HL-60 (cell line): ENCODE measurements at regions not wholly inside any gene's neighbourhood (a gene's known extent, or its start where the extent isn't known, plus 50 kb on each side); places are given as distances from the start of the nearest gene placed in this dataset.
"Not testable (repeated sequence)": the region's sequence is repeated elsewhere in the genome, so short reads cannot be mapped to it uniquely, and the experiment has no call there.

Source experiments
- DNase-seq, 2 experiments: peaks; one replicate each; pipeline ENCODE4 v3.0.0-alpha.2; 2010 to 2020; ENCODE audit warnings: low read depth in 1 of 2, low spot score in 1 of 2
- H3K27ac ChIP-seq: fragments of 250-450 bp; sonication (Bioruptor Pico); replicated peaks from 2 replicates; pipeline ENCODE4 v1.5.1; 2020; ENCODE audit warnings: mild to moderate bottlenecking, moderate library complexity
- H3K27me3 ChIP-seq: fragments of 250-450 bp; sonication (Bioruptor Pico); 2 replicates; pipeline ENCODE4 v1.5.1; 2021; ENCODE audit warnings: mild to moderate bottlenecking, moderate library complexity; ENCODE audit not compliant: insufficient read depth, poor library complexity, severe bottlenecking
- H3K4me3 ChIP-seq: replicated peaks from 2 replicates; pipeline ENCODE4 v1.5.1; 2011; ENCODE audit warnings: mild to moderate bottlenecking, control low read depth, low read length; ENCODE audit not compliant: insufficient read depth
- CTCF ChIP-seq: IDR thresholded peaks from one replicate; pipeline ENCODE4 v1.5.1; 2011; ENCODE audit warnings: low read length, control low read depth, inconsistent platforms; ENCODE audit not compliant: insufficient read depth
- GABPA ChIP-seq: IDR thresholded peaks from 2 replicates; pipeline ENCODE4 v1.6.1; 2012; ENCODE audit warnings: low read depth
- POLR2AphosphoS5 ChIP-seq: IDR thresholded peaks from 2 replicates; pipeline ENCODE4 v1.6.1; 2012; ENCODE audit warnings: low read depth
- SPI1 ChIP-seq: IDR thresholded peaks from 2 replicates; pipeline ENCODE4 v1.6.1; 2012; ENCODE audit warnings: low read depth, mild to moderate bottlenecking, borderline replicate concordance
- TF ChIP-seq, protein P1 (sequence below): IDR thresholded peaks from 2 replicates; pipeline ENCODE4 v1.6.1; 2012; ENCODE audit warnings: low read depth; ENCODE audit not compliant: insufficient replicate concordance

DNA sequence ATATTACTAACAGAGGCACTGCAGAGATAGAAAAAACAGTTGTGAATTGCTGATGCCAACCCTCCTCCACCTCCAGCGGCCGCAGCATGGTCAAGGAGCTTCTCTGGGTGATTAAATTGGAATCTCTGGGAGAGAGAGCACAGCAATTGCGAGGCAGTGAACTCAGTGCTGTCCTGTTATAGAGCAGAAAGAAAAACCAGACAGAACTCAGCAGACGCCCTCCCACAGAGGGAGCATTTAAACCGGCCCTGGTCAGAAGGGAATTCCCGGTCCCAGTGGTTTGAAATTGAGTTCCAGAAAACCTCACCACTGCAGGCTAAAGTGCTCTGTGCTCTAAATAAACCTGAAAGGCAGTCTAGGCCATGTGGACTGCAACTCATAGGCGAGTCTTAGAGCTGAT lies 175.4 kb downstream of the SQOR start:
- TF ChIP-seq SPI1 (no peak), POLR2AphosphoS5 (no peak), CTCF (no peak), GABPA (no peak)
- TF ChIP-seq, protein P1, sequence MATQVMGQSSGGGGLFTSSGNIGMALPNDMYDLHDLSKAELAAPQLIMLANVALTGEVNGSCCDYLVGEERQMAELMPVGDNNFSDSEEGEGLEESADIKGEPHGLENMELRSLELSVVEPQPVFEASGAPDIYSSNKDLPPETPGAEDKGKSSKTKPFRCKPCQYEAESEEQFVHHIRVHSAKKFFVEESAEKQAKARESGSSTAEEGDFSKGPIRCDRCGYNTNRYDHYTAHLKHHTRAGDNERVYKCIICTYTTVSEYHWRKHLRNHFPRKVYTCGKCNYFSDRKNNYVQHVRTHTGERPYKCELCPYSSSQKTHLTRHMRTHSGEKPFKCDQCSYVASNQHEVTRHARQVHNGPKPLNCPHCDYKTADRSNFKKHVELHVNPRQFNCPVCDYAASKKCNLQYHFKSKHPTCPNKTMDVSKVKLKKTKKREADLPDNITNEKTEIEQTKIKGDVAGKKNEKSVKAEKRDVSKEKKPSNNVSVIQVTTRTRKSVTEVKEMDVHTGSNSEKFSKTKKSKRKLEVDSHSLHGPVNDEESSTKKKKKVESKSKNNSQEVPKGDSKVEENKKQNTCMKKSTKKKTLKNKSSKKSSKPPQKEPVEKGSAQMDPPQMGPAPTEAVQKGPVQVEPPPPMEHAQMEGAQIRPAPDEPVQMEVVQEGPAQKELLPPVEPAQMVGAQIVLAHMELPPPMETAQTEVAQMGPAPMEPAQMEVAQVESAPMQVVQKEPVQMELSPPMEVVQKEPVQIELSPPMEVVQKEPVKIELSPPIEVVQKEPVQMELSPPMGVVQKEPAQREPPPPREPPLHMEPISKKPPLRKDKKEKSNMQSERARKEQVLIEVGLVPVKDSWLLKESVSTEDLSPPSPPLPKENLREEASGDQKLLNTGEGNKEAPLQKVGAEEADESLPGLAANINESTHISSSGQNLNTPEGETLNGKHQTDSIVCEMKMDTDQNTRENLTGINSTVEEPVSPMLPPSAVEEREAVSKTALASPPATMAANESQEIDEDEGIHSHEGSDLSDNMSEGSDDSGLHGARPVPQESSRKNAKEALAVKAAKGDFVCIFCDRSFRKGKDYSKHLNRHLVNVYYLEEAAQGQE: no peak
- Histone ChIP-seq H3K27me3 (no peaks in the 10 kb centered on the region), H3K27ac (no peak overlapping the region), H3K4me3 (no peak overlapping the region)
- no peak for DNase-seq

- TF ChIP-seq CTCF: no peak
- no peak for TF ChIP-seq SPI1
- TF ChIP-seq, protein P1: no peak
- no peak for TF ChIP-seq POLR2AphosphoS5
- TF ChIP-seq GABPA: no peak
- no peak overlapping the region for H3K4me3 ChIP-seq
- DNase-seq: no peak
- H3K27me3 ChIP-seq: no peaks in the 10 kb centered on the region
- H3K27ac ChIP-seq: no peak overlapping the region
These were observed 177.4 kb downstream of the SQOR start for GRCh38 chr15:45812200-45812599.

DNA sequence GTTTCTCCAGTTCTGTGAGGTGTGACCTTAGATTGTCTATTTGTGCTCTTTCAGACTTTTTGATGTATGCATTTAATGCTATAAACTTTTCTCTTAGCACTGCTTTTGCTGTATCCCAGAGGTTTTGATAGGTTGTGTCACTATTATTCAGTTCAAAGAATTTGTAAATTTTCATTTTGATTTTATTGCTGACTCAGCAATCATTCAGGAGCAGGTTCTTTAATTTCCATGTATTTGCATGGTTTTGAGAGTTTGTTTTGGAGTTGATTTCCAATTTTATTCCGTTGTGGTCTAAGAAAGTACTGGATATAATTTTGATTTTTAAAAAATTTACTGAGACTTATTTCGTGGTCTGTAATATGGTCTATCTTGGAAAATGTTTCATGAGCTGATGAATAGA lies 182.7 kb downstream of the SQOR start:
- H3K27ac ChIP-seq, H3K27me3 ChIP-seq, H3K4me3 ChIP-seq, DNase-seq: not testable (repeated sequence)

DNA sequence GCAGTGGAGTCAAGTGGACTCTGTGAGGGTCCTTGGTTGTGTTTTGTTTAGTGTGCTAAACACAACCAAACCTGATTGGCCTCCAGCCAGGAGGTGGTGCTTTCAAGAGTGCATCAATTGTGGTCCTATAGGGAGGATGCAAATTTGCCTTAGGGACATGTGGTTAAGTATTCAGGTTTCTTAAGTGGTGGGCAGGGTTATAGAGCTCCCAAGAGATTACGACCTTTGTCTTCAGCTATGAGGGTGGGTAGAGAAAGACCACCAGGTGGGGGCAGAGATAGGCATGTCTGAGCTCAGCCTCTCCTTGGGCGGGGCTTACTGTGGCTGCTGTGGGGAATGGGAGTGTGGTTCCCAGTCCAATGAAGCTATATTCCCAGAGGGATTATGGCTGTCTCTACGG lies 186.6 kb downstream of the SQOR start:
- TF ChIP-seq GABPA (no peak), POLR2AphosphoS5 (no peak), CTCF (no peak), SPI1 (no peak)
- TF ChIP-seq, protein P1: no peak
- DNase-seq: no peak

DNA sequence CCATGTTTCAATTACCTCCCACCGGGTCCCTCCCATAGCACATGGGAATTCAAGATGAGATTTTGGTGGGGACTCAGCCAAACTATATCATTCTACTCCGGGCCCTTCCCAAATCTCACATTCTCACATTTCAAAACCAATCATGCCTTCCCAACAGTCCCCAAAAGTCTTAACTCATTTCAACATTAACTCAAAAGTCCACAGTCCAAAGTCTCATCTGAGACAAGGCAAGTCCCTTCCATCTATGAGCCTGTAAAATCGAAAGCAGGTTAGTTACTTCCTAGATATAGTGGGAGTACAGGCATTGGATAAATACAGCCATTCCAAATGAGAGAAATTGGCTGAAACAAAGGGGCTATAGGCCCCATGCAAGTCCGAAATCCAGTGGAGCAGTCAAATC lies 188.1 kb downstream of the SQOR start:
- H3K27ac ChIP-seq, DNase-seq, H3K4me3 ChIP-seq, H3K27me3 ChIP-seq: not testable (repeated sequence)

More for the DNA sequence above, 186.6 kb downstream of the SQOR start:
- Histone ChIP-seq H3K27ac (no peak overlapping the region), H3K27me3 (no peaks in the 10 kb centered on the region), H3K4me3 (no peak overlapping the region)
